DOHH2 (cell line): ENCODE measurements at regions not wholly inside any gene's neighbourhood (a gene's known extent, or its start where the extent isn't known, plus 50 kb on each side); places are given as distances from the start of the nearest gene placed in this dataset.
"Not testable (repeated sequence)": the region's sequence is repeated elsewhere in the genome, so short reads cannot be mapped to it uniquely, and the experiment has no call there.

Source experiments
- H3F3A ChIP-seq: fragments of 200-600 bp; sonication (generic), shearing (Covaris generic); 2 replicates; pipeline ENCODE4 v1.6.0; 2016; ENCODE audit warnings: antibody characterized with exemption, mild to moderate bottlenecking; ENCODE audit not compliant: control insufficient read depth, insufficient read depth
- H3K27ac ChIP-seq: fragments of 200-600 bp; sonication (generic); 2 replicates; pipeline ENCODE4 v1.5.1; 2014; ENCODE audit warnings: low read depth, mild to moderate bottlenecking, low read length, moderate library complexity
- H3K27me3 ChIP-seq: fragments of 200-600 bp; sonication (generic); 2 replicates; pipeline ENCODE4 v1.6.1; 2014; ENCODE audit warnings: mild to moderate bottlenecking, low read length, mixed read lengths; ENCODE audit not compliant: control insufficient read depth
- H3K36me3 ChIP-seq: fragments of 200-600 bp; sonication (generic); 2 replicates; pipeline ENCODE4 v1.6.1; 2014; ENCODE audit warnings: mild to moderate bottlenecking, low read length, moderate library complexity, mixed read lengths; ENCODE audit not compliant: control insufficient read depth
- H3K4me1 ChIP-seq: fragments of 200-600 bp; sonication (generic); 2 replicates; pipeline ENCODE4 v1.6.1; 2014; ENCODE audit warnings: mild to moderate bottlenecking, low read length, mixed read lengths; ENCODE audit not compliant: control insufficient read depth
- H3K4me2 ChIP-seq: fragments of 200-600 bp; sonication (generic); 2 replicates; pipeline ENCODE4 v1.6.0; 2014; ENCODE audit warnings: mild to moderate bottlenecking, low read length, moderate library complexity
- H3K4me3 ChIP-seq: fragments of 200-600 bp; sonication (generic); 2 replicates; pipeline ENCODE4 v1.5.1; 2014; ENCODE audit warnings: mild to moderate bottlenecking, low read length, mixed read lengths
- H3K79me2 ChIP-seq: fragments of 200-600 bp; sonication (generic); 2 replicates; pipeline ENCODE4 v1.6.1; 2014; ENCODE audit warnings: mild to moderate bottlenecking, low read length, mixed read lengths; ENCODE audit not compliant: control insufficient read depth
- H3K9me2 ChIP-seq: fragments of 200-600 bp; sonication (generic); replicated peaks from 2 replicates; pipeline ENCODE4 v1.6.1; 2014; ENCODE audit warnings: mild to moderate bottlenecking, low read length, mixed read lengths; ENCODE audit not compliant: control insufficient read depth
- H3K9me3 ChIP-seq: fragments of 200-600 bp; sonication (generic); 2 replicates; pipeline ENCODE4 v1.6.1; 2014; ENCODE audit warnings: antibody characterized with exemption, low read length, mixed read lengths; ENCODE audit not compliant: control insufficient read depth, insufficient read depth
- H4K20me1 ChIP-seq: fragments of 200-600 bp; sonication (generic); 2 replicates; pipeline ENCODE4 v1.6.0; 2014; ENCODE audit warnings: low read depth, mild to moderate bottlenecking, antibody characterized with exemption, low read length, moderate library complexity; ENCODE audit not compliant: control insufficient read depth, insufficient read depth
- CTCF ChIP-seq: fragments of 200-600 bp; sonication (generic); IDR thresholded peaks from one replicate; pipeline ENCODE4 v1.5.1; 2014; ENCODE audit warnings: antibody characterized with exemption, mild to moderate bottlenecking, low read depth, low read length; ENCODE audit not compliant: poor library complexity, severe bottlenecking
- EZH2phosphoT487 ChIP-seq: fragments of 200-600 bp; sonication (generic); IDR thresholded peaks from 2 replicates; pipeline ENCODE4 v1.6.1; 2017; ENCODE audit warnings: borderline replicate concordance, mild to moderate bottlenecking, antibody characterized with exemption, low read length, moderate library complexity, mixed read lengths

GRCh38 chr12:131239384-131240094 is 285.8 kb downstream of the ADGRD1 start:
- TF ChIP-seq CTCF, result no peak
- TF ChIP-seq EZH2phosphoT487, result no peak
- Histone ChIP-seq H3K36me3 (no peaks in the 10 kb centered on the region), H3K4me3 (no peak overlapping the region), H3K79me2 (no peaks in the 10 kb centered on the region), H3F3A (no peaks in the 10 kb centered on the region), H3K9me2 (no peaks in the 10 kb centered on the region), H4K20me1 (no peaks in the 10 kb centered on the region), H3K27me3 (no peaks in the 10 kb centered on the region), H3K4me1 (peaks cover 4% of the 10 kb centered on the region; the same call in 1 of the 2 replicates), H3K4me2 (no peak overlapping the region), H3K27ac (no peak overlapping the region), H3K9me3 (peaks cover 7% of the 10 kb centered on the region; the same call in 1 of the 2 replicates)

DNA sequence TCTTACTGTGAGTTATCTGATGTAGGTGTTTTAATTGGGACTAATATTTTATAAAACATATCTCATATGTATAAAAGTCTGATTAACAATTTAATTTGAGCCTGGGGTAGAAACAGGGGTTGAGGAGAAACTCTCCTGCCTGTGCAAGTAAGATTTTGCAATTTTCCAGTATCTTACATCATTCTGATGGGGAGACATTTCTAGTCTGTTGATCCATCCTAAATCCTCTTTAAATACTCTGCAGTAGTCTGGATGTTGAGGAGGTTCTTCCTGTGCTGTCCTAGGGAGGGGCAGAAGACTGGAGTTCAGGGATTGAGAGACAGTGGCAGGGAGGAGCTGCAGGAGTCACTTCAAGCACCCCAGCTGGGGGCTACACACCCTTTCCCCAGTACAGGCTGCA is 287.8 kb downstream of the ADGRD1 start:
- H3K9me2 ChIP-seq, result no peaks in the 10 kb centered on the region
- TF ChIP-seq CTCF, result no peak
- no peak for TF ChIP-seq EZH2phosphoT487
- peaks cover 7% of the 10 kb centered on the region; the same call in 1 of the 2 replicates for H3K9me3 ChIP-seq
- H3K79me2 ChIP-seq, result no peaks in the 10 kb centered on the region
- H3K27me3 ChIP-seq, result no peaks in the 10 kb centered on the region
- no peaks in the 10 kb centered on the region for H3K36me3 ChIP-seq
- H3F3A ChIP-seq, result no peaks in the 10 kb centered on the region
- peaks cover 4% of the 10 kb centered on the region; the same call in 1 of the 2 replicates for H3K4me1 ChIP-seq
- no peaks in the 10 kb centered on the region for H4K20me1 ChIP-seq
- H3K4me2 ChIP-seq, result no peak overlapping the region
- no peak overlapping the region for H3K4me3 ChIP-seq
- no peak overlapping the region for H3K27ac ChIP-seq

- H3K79me2 ChIP-seq, result no peaks in the 10 kb centered on the region
- no peak overlapping the region for H3K27ac ChIP-seq
- H3K9me2 ChIP-seq, result no peaks in the 10 kb centered on the region
- peaks cover 7% of the 10 kb centered on the region; the same call in 1 of the 2 replicates for H3K9me3 ChIP-seq
- H3K27me3 ChIP-seq, result no peaks in the 10 kb centered on the region
- H3K4me1 ChIP-seq, result peaks cover 4% of the 10 kb centered on the region; the same call in 1 of the 2 replicates
- no peaks in the 10 kb centered on the region for H3F3A ChIP-seq
- H3K4me2 ChIP-seq, result peak overlapping the region; percentile 29
- no peaks in the 10 kb centered on the region for H3K36me3 ChIP-seq
- peak overlapping the region; percentile 49 for H3K4me3 ChIP-seq
- no peaks in the 10 kb centered on the region for H4K20me1 ChIP-seq
- no peak for TF ChIP-seq CTCF
These were observed 289.2 kb downstream of the ADGRD1 start for GRCh38 chr12:131242741-131243496.

GRCh38 chr12:131244157-131244688 is 290.5 kb downstream of the ADGRD1 start:
- H3K4me1 ChIP-seq, H3K4me2 ChIP-seq, H3K27ac ChIP-seq, H3K9me3 ChIP-seq, H3K79me2 ChIP-seq, H3K9me2 ChIP-seq, H3K4me3 ChIP-seq, H3F3A ChIP-seq, H4K20me1 ChIP-seq, H3K27me3 ChIP-seq, H3K36me3 ChIP-seq: not testable (repeated sequence)

GRCh38 chr12:131245161-131245560 is 291.5 kb downstream of the ADGRD1 start:
- not testable (repeated sequence) for H3K4me2 ChIP-seq, H3K27ac ChIP-seq, H3K27me3 ChIP-seq

More at GRCh38 chr12:131245161-131245560, 291.5 kb downstream of the ADGRD1 start:
- H3K4me3 ChIP-seq, H3K79me2 ChIP-seq, H3K9me2 ChIP-seq, H3K9me3 ChIP-seq, H3K36me3 ChIP-seq, H3F3A ChIP-seq, H4K20me1 ChIP-seq, H3K4me1 ChIP-seq: not testable (repeated sequence)
